ENCODE measurements at regions not wholly inside any gene's neighbourhood (a gene's known extent, or its start where the extent isn't known, plus 50 kb on each side); places are given as distances from the start of the nearest gene placed in this dataset.

GRCh38 chr20:60371384-60371783 lies 413.2 kb downstream of the CDH26 start:
- DNase-seq (ENCODE audit: low read depth), result no peak

DNA sequence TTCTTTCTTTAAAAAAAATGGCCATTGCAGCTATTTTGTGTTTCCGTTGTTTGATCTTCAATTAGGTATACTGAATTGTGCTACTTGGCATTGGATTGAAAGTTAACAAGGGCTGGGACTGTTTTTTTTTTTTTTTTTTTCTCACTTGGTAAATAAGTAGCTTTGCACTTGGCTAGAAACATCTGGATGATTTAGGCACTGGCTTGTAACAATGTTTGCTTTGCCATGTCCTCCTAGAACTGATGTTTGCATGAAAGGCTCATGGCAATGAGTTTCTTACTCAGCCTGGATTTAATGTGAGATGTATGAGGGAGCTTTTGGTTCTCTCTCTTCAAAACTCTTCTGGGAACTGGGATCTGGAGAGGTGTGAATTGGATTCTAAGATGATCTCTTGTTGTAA lies 414.1 kb downstream of the CDH26 start:
- no peak for DNase-seq (ENCODE audit: low read depth)

- DNase-seq (ENCODE audit: low read depth), result no peak
Observed at GRCh38 chr20:60372822-60373221, 414.6 kb downstream of the CDH26 start.

GRCh38 chr20:60378620-60379019 lies 420.4 kb downstream of the CDH26 start:
- DNase-seq (ENCODE audit: low read depth), result no peak

- no peak for DNase-seq (ENCODE audit: low read depth)
Observed at GRCh38 chr20:60381643-60382400, 423.6 kb downstream of the CDH26 start.

GRCh38 chr20:60389441-60389840 lies 431.2 kb downstream of the CDH26 start:
- DNase-seq (ENCODE audit: low read depth), result no peak

GRCh38 chr20:60389882-60390281 lies 431.7 kb downstream of the CDH26 start:
- no peak for DNase-seq (ENCODE audit: low read depth)

GRCh38 chr20:60395991-60396390 lies 437.8 kb downstream of the CDH26 start:
- no peak for DNase-seq (ENCODE audit: low read depth)

- no peak for DNase-seq (ENCODE audit: low read depth)
Observed at GRCh38 chr20:60400567-60400966, 442.3 kb downstream of the CDH26 start.

- DNase-seq (ENCODE audit: low read depth), result no peak
Observed at GRCh38 chr20:60402189-60403058, 444.2 kb downstream of the CDH26 start.

GRCh38 chr20:60403105-60403741 lies 445.0 kb downstream of the CDH26 start:
- no peak for DNase-seq (ENCODE audit: low read depth)

DNA sequence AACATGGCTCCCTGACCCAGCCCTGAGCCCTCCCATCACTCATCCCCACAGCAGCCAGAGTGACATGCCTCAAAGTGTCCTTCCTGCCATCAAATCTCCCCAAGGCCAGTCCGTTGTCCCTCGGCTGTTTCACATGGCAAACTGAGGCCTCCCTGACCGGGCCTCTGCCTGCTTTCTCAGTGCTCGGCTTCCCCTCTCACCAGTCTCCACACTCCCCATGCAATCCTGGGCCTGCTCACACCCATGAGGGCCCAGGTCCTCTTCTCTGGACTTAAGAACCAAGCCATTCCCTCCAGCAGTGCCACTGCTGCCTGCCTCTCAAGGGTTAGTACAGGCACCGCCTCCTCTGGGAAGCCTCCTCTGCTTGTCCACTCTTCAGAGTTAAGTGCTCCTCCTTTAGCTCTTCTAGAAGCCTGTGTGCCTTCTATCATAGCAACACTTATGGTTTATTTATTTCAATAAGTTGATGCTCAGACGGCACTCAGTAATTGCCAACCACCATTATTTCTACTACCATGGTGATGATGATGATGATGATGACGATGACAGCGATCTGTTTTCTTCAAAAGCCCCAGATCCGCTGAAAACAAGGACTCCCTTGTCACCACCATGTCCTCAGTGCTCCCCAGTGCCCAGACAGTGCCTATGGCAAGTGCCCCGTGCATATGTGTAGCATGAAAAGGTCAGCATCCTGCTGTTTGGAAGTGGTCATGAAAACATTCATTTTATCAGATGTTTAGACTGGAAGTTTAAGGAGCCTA lies 449.0 kb downstream of the CDH26 start:
- DNase-seq (ENCODE audit: low read depth), result no peak

DNA sequence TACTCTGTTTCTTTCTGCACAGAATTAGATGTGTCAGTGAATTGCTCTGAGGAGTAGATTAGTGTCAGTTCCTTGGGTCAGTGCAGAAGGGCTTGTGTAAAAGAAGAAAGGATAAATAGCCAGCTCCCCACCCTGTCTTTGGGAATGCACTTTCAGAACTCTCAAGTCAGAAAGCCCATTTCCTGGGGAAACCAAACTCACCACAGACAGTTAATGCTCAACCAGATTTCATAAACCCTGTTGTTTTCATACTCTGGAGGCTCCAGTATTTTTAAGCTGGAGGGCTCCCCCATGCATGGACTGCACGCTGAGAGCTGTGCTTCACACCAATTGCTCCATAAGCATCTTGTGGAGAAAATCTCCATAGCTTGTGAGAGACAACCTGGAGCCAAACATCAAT lies 449.7 kb downstream of the CDH26 start:
- DNase-seq (ENCODE audit: low read depth), result no peak

GRCh38 chr20:60408435-60408834 lies 450.2 kb downstream of the CDH26 start:
- DNase-seq (ENCODE audit: low read depth), result no peak

GRCh38 chr20:60410618-60411264 lies 452.5 kb downstream of the CDH26 start:
- no peak for DNase-seq (ENCODE audit: low read depth)

DNA sequence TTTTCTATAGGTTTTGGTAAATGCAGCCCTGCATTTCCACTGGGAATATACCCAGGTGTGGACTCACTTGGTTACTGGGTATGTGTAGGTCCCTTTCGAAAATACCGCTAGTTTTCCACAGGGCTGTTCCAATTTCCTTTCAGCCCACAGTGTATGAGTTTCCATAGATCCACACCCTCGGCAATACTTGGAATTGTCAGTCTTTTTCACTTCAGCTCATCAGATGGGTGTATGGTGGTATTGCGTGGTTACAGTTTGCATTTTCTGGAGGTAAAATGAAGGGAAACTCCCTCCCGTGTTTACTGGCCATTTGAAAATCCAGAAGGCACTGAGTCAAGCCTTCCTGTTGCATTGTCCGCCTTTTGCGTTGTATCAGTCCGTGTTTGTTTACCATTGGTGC lies 453.6 kb downstream of the CDH26 start:
- no peak for DNase-seq (ENCODE audit: low read depth)

- no peak for DNase-seq (ENCODE audit: low read depth)
Observed at GRCh38 chr20:60420676-60421229, 462.5 kb downstream of the CDH26 start.

DNA sequence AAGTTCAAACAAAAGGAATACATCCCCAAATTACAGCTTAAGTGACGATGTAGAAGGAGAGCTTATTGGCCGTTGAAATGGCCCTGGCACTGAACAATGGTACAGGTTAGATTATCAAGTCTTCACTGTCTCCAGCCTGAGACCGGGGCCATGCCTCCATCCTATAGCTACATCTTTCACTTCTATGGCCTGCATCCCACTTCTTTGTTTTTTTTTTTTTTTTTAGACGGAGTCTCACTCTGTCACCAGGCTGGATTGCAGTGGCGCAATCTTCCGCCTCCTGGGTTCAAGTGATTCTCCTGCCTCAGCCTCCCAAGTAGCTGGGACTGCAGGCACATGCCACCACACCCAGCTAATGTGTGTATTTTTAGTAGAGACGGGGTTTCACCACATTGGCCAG lies 464.6 kb downstream of the CDH26 start:
- no peak for DNase-seq (ENCODE audit: low read depth)

- no peak for DNase-seq (ENCODE audit: low read depth)
Observed at GRCh38 chr20:60424267-60424902, 466.2 kb downstream of the CDH26 start.

GRCh38 chr20:60427516-60427915 lies 469.3 kb downstream of the CDH26 start:
- no peak for DNase-seq (ENCODE audit: low read depth)

DNA sequence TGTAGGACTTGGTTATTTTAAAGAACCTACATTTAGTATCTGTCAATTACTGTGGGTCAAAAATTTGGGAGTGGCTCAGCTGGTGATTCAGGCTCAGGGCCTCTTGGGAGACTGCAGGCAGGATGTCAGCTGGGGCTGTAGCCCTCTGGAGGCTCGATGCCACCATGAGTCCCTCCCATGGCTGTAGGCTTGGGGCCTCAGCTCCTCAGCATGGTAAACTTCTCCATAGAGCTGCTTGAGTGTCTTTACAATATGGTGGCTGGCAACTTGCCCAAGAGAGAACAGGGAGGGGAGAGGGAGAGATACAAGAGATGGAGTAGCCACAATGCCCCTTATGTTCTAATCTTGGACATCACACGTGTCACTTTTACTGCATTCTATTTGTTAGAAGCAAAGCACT lies 470.4 kb downstream of the CDH26 start:
- no peak for DNase-seq (ENCODE audit: low read depth)
